ENCODE measurements at regions not wholly inside any gene's neighbourhood (a gene's known extent, or its start where the extent isn't known, plus 50 kb on each side); places are given as distances from the start of the nearest gene placed in this dataset.

GRCh38 chr1:218226005-218226404 is 59.1 kb upstream of the RRP15 start:
- Histone ChIP-seq H3K9me2 (replicated peaks; ENCODE audit: insufficient read depth, low read length) (no peaks in the 10 kb centered on the region), H3K27ac (ENCODE audit: low read length) (no peak overlapping the region), H3K27me3 (replicated peaks; ENCODE audit: insufficient read depth, low read length) (no peaks in the 10 kb centered on the region), H3K9ac (ENCODE audit: low read length) (no peak overlapping the region), H4K20me1 (ENCODE audit: insufficient read depth, low read length) (no peaks in the 10 kb centered on the region), H3F3A (ENCODE audit: insufficient read depth, low read length) (no peaks in the 10 kb centered on the region), H3K36me3 (replicated peaks; ENCODE audit: insufficient read depth, low read length) (no peaks in the 10 kb centered on the region), H3K4me3 (ENCODE audit: low read length) (no peak overlapping the region), H2AFZ (ENCODE audit: low read length) (no peak overlapping the region), H3K79me2 (ENCODE audit: low read length) (no peaks in the 10 kb centered on the region), H3K4me2 (ENCODE audit: low read depth, low read length) (no peak overlapping the region), H3K9me3 (replicated peaks; ENCODE audit: insufficient read depth, low read length) (no peaks in the 10 kb centered on the region), H3K4me1 (ENCODE audit: low read length) (no peaks in the 10 kb centered on the region)
- DNase-seq = no peak
- TF ChIP-seq EZH2phosphoT487 (IDR thresholded peaks at IDR 0.05; ENCODE audit: low read length) = no peak
- no peak for TF ChIP-seq EZH2 (optimal IDR thresholded peaks at IDR 0.05; ENCODE audit: low read depth, low read length)
- TF ChIP-seq CTCF (IDR thresholded peaks at IDR 0.05; ENCODE audit: low read length) = no peak

All from MM.1S (cell line).